Endothelial cell of umbilical vein (primary cell): ENCODE measurements at regions not wholly inside any gene's neighbourhood (a gene's known extent, or its start where the extent isn't known, plus 50 kb on each side); places are given as distances from the start of the nearest gene placed in this dataset.
A peak's percentile ranks its signal among the peaks of the same experiment; 100 is the strongest.

ENCODE experiments used
- BruUV-seq: library from RNA; stranded (reverse); fragments of 400-500 nt; replicated peaks from 2 replicates; lab custom pipeline; 2021; lab: Mats Ljungman, UMichigan
- CTCF ChIA-PET: fragments of 300-600, 350-600 bp; sonication (Branson Sonifier 250); formaldehyde crosslinking; loops from one replicate; lab custom pipeline; 2021; ENCODE audit warnings: antibody characterized with exemption, inconsistent platforms; lab: Charles Lee
- POLR2A ChIA-PET: fragments of 300-600, 350-600 bp; sonication (Branson Sonifier 250); formaldehyde crosslinking; loops from one replicate; lab custom pipeline; 2021; ENCODE audit warnings: antibody characterized with exemption, inconsistent platforms; lab: Charles Lee
- DNase-seq: peaks from one replicate; pipeline ENCODE4 v3.0.0-alpha.2; 2011; ENCODE audit warnings: low read depth, low spot score
- FAIRE-seq: peaks from 2 replicates; lab custom pipeline; 2011; peaks lifted over from hg19 to GRCh38; lab: Jason Lieb, UNC
- H2AFZ ChIP-seq: 2 replicates; pipeline ENCODE4 v1.6.0; 2012; ENCODE audit warnings: low read depth, low read length, control low read depth, inconsistent platforms
- H3K27ac ChIP-seq: 2 replicates; pipeline ENCODE4 v1.5.1; 2011; ENCODE audit warnings: low read depth, mild to moderate bottlenecking, control low read depth, low read length, moderate library complexity; ENCODE audit not compliant: insufficient read depth
- H3K27me3 ChIP-seq, 2 experiments: 2 replicates each; pipeline versions ENCODE4 v1.6.0 to v1.6.1; 2011; ENCODE audit warnings: low read length in 2 of 2, mixed read lengths in 1 of 2; ENCODE audit not compliant: control insufficient read depth in 2 of 2, insufficient read depth in 2 of 2
- H3K36me3 ChIP-seq, 2 experiments: 2 replicates in 1 of 2; 3 replicates in 1 of 2; pipeline ENCODE4 v1.5.1; 2011; ENCODE audit warnings: low read length in 2 of 2, mild to moderate bottlenecking in 1 of 2, moderate library complexity in 1 of 2; ENCODE audit not compliant: control insufficient read depth in 2 of 2, insufficient read depth in 2 of 2; ENCODE audit errors: extremely low read depth in 1 of 2
- H3K4me1 ChIP-seq: 3 replicates; pipeline ENCODE4 v1.5.1; 2011; ENCODE audit warnings: mild to moderate bottlenecking, low read length; ENCODE audit not compliant: control insufficient read depth, insufficient read depth; ENCODE audit errors: extremely low read depth
- H3K4me2 ChIP-seq: 2 replicates; pipeline ENCODE4 v1.6.1; 2011; ENCODE audit warnings: low read length, control low read depth, mixed read lengths; ENCODE audit not compliant: insufficient read depth
- H3K4me3 ChIP-seq, 3 experiments: fragments of 200-600 bp in 1 of 3; sonication (generic), shearing (Covaris generic) in 1 of 3; replicated peaks in 1 of 3; 2 replicates each; pipeline ENCODE4 v1.5.1; 2011 to 2016; ENCODE audit warnings: control low read depth in 3 of 3, low read length in 3 of 3, mild to moderate bottlenecking in 2 of 3, inconsistent platforms in 1 of 3, low read depth in 1 of 3, moderate library complexity in 1 of 3; ENCODE audit not compliant: insufficient read depth in 1 of 3
- H3K79me2 ChIP-seq: 2 replicates; pipeline ENCODE4 v1.6.0; 2012; ENCODE audit warnings: low read length, inconsistent platforms; ENCODE audit not compliant: control insufficient read depth, insufficient read depth
- H3K9ac ChIP-seq: replicated peaks from 2 replicates; pipeline ENCODE3; 2011; ENCODE audit warnings: low read length, control low read depth; ENCODE audit not compliant: insufficient read depth; ENCODE audit errors: extremely low read depth
- H3K9me1 ChIP-seq: replicated peaks from 3 replicates; pipeline ENCODE4 v1.6.0; 2011; ENCODE audit warnings: mild to moderate bottlenecking, low read length; ENCODE audit not compliant: control insufficient read depth, insufficient read depth; ENCODE audit errors: extremely low read depth
- H3K9me3 ChIP-seq: replicated peaks from 2 replicates; pipeline ENCODE4 v1.5.1; 2012; ENCODE audit warnings: low read length, inconsistent platforms; ENCODE audit not compliant: control insufficient read depth, insufficient read depth
- H4K20me1 ChIP-seq: replicated peaks from 2 replicates; pipeline ENCODE3; 2011; ENCODE audit warnings: mild to moderate bottlenecking, low read length; ENCODE audit not compliant: control insufficient read depth, insufficient read depth; ENCODE audit errors: extremely low read depth
- EZH2 ChIP-seq: IDR thresholded peaks from 2 replicates; pipeline ENCODE4 v1.6.1; 2012; ENCODE audit warnings: borderline replicate concordance, low read depth, mild to moderate bottlenecking, moderate library complexity, low read length, inconsistent platforms; ENCODE audit not compliant: severe bottlenecking
- FOS ChIP-seq: IDR thresholded peaks from 2 replicates; pipeline ENCODE4 v1.6.1; 2011; ENCODE audit warnings: mild to moderate bottlenecking, low read length, moderate library complexity, borderline replicate concordance; ENCODE audit not compliant: insufficient read depth
- GATA2 ChIP-seq: IDR thresholded peaks from 2 replicates; pipeline ENCODE4 v1.7.0; 2011; ENCODE audit warnings: low read depth, mild to moderate bottlenecking, moderate library complexity, mixed read lengths, low read length; ENCODE audit not compliant: insufficient read length, insufficient read depth
- JUN ChIP-seq: IDR thresholded peaks from 2 replicates; pipeline ENCODE4 v1.6.1; 2011; ENCODE audit warnings: borderline replicate concordance, low read depth; ENCODE audit not compliant: insufficient read length, insufficient read depth
- MYC ChIP-seq: IDR thresholded peaks from one replicate; pipeline ENCODE4 v1.6.1; 2011; ENCODE audit warnings: mild to moderate bottlenecking, low read depth, low read length
- dilution Hi-C: fragments of 300-500 bp; cut with MboI; formaldehyde crosslinking; loops from one replicate; pipeline ENCODE4 v1.15.0; 2019; ENCODE audit warnings: low sequenced_read_pairs; ENCODE audit not compliant: extremely low pct_ligation_motif_present
- intact Hi-C: fragments of 100-400 bp; cut with micrococcal nuclease; formaldehyde crosslinking; loops from one replicate; pipeline ENCODE4 v1.10.0; 2022
- TF ChIP-seq, protein P1 (sequence below): IDR thresholded peaks from 2 replicates; pipeline ENCODE4 v1.6.1; 2011; ENCODE audit not compliant: insufficient read depth, insufficient read length
- TF ChIP-seq, protein P2 (sequence below), 2 donors: IDR thresholded peaks; 1 replicate in 1 of 2; 2 replicates in 1 of 2; pipeline ENCODE4 v1.5.1; 2011; ENCODE audit warnings: low read length in 2 of 2, mild to moderate bottlenecking in 2 of 2, moderate library complexity in 2 of 2, control low read depth in 1 of 2, inconsistent platforms in 1 of 2, low read depth in 1 of 2; ENCODE audit not compliant: insufficient read depth in 1 of 2; ENCODE audit errors: extremely low read depth in 1 of 2

DNA sequence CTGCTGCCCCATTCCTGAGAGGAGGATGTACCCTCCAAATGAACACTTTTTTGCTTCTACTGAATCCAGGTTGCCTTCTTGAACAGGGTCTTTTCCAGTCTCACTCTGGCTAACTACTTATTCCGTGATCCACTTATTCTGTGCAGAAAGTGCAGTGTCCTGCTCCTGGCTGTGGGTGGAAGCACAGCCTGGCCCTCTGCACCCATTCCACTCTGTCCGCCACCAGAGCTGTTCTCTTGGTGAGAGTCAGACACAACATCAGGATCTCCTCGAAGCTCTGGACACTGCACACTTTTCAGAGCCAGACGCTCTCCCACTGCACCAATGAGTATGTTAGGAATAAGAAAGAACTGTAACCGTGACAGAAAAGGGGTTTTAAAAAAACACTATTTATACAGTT lies 174.2 kb downstream of the MCHR2 start:
- H3K9ac ChIP-seq: no peak overlapping the region
- H3K27me3 ChIP-seq: peaks cover 0 to 3% of the 10 kb centered on the region in 2 experiments
- H2AFZ ChIP-seq: no peak overlapping the region
- no peak for FAIRE-seq
- H3K36me3 ChIP-seq: no peaks in the 10 kb centered on the region
- H3K4me1 ChIP-seq: no peaks in the 10 kb centered on the region
- no peak overlapping the region for H3K4me2 ChIP-seq
- dilution Hi-C loops (no loop called here), intact Hi-C loops (loop anchor here (5.0 kb wide), 1 partner anchor 353 kb away; no protein-coding TSS in a partner anchor)
- H3K9me3 ChIP-seq: no peaks in the 10 kb centered on the region
- BruUV-seq: no TSS peak
- H3K27ac ChIP-seq: no peak overlapping the region
- TF ChIP-seq, protein P1, sequence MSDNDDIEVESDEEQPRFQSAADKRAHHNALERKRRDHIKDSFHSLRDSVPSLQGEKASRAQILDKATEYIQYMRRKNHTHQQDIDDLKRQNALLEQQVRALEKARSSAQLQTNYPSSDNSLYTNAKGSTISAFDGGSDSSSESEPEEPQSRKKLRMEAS: no peak
- no peak for TF ChIP-seq FOS
- TF ChIP-seq MYC: no peak
- no peak for TF ChIP-seq JUN
- DNase-seq: no peak
- ChIA-PET POLR2A (no interaction called here), CTCF (interaction anchor here (1.3 kb wide), 1 partner anchor 352 kb away, joined by 3 read pairs; no protein-coding TSS in a partner anchor)
- H4K20me1 ChIP-seq: no peaks in the 10 kb centered on the region
- H3K9me1 ChIP-seq: no peaks in the 10 kb centered on the region
- no peak overlapping the region for H3K4me3 ChIP-seq
- H3K79me2 ChIP-seq: no peaks in the 10 kb centered on the region

DNA sequence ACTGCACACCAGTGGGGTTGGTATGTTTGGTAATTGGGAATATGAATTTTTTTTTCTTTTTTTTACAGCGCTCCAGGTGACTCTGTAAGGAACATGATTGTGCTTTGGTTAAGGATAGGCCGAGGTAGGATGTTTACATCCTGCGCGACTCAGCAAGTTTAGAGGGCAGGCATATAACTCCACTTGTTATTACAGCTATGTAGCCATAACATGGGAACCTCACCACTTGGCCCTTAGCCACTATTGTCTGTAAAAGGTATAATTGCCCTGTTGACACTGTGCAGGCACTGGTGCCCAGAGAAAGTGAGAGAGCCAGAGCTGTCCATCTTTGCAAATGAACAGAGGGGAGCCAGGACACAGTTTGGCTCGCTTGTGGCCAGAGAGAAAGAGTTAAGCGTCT lies 172.9 kb downstream of the MCHR2 start:
- POLR2A ChIA-PET: no interaction called here
- TF ChIP-seq FOS (no peak), EZH2 (no peak), GATA2 (no peak), JUN (no peak)
- TF ChIP-seq, protein P2, sequence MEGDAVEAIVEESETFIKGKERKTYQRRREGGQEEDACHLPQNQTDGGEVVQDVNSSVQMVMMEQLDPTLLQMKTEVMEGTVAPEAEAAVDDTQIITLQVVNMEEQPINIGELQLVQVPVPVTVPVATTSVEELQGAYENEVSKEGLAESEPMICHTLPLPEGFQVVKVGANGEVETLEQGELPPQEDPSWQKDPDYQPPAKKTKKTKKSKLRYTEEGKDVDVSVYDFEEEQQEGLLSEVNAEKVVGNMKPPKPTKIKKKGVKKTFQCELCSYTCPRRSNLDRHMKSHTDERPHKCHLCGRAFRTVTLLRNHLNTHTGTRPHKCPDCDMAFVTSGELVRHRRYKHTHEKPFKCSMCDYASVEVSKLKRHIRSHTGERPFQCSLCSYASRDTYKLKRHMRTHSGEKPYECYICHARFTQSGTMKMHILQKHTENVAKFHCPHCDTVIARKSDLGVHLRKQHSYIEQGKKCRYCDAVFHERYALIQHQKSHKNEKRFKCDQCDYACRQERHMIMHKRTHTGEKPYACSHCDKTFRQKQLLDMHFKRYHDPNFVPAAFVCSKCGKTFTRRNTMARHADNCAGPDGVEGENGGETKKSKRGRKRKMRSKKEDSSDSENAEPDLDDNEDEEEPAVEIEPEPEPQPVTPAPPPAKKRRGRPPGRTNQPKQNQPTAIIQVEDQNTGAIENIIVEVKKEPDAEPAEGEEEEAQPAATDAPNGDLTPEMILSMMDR (IDR thresholded peaks at IDR 0.05; ENCODE audit: extremely low read depth in 1 of 2, insufficient read depth in 1 of 2, low read depth in 1 of 2, low read length in 2 of 2): no peak
- dilution Hi-C loops: no loop called here

More for the DNA sequence above, 172.9 kb downstream of the MCHR2 start:
- no peak overlapping the region for H2AFZ ChIP-seq
- no peaks in the 10 kb centered on the region for H3K9me1 ChIP-seq
- H3K79me2 ChIP-seq: no peaks in the 10 kb centered on the region
- no peak for FAIRE-seq
- no TSS peak for BruUV-seq
- H4K20me1 ChIP-seq: no peaks in the 10 kb centered on the region
- H3K9me3 ChIP-seq: no peaks in the 10 kb centered on the region
- H3K27me3 ChIP-seq: peaks cover 0 to 3% of the 10 kb centered on the region in 2 experiments
- peak; percentile 68 for DNase-seq
- CTCF ChIA-PET: interaction anchor here (1.2 to 1.3 kb wide), 2 partner anchors 15 to 354 kb away, joined by 3 read pairs; no protein-coding TSS in a partner anchor
- no peak overlapping the region for H3K4me2 ChIP-seq
- no peaks in the 10 kb centered on the region for H3K4me1 ChIP-seq
- H3K4me3 ChIP-seq: no peak overlapping the region
- H3K9ac ChIP-seq: no peak overlapping the region
- no peaks in the 10 kb centered on the region for H3K36me3 ChIP-seq
- H3K27ac ChIP-seq: no peak overlapping the region
- intact Hi-C loops: loop anchor here (5.0 kb wide), 1 partner anchor 354 kb away; no protein-coding TSS in a partner anchor
